ENCODE measurements at regions not wholly inside any gene's neighbourhood (a gene's known extent, or its start where the extent isn't known, plus 50 kb on each side); places are given as distances from the start of the nearest gene placed in this dataset.

- no peak for TF ChIP-seq CTCF (IDR thresholded peaks at IDR 0.05; ENCODE audit: low read depth, low read length, missing control alignments)
- DNase-seq (ENCODE audit: low read depth) = no peak
- in situ Hi-C loops (cut with HindIII; ENCODE audit: low sequenced_read_pairs) = no loop called here
- no peak overlapping the region for H3K4me3 ChIP-seq (ENCODE audit: low read depth, low read length)
These were observed 741.0 kb downstream of the BRD1 start for GRCh38 chr22:49086606-49087157.

- in situ Hi-C loops (cut with HindIII; ENCODE audit: low sequenced_read_pairs) = no loop called here
- no peak for TF ChIP-seq CTCF (IDR thresholded peaks at IDR 0.05; ENCODE audit: low read depth, low read length, missing control alignments)
- DNase-seq (ENCODE audit: low read depth) = no peak
- H3K4me3 ChIP-seq (ENCODE audit: low read depth, low read length) = no peak overlapping the region
These were observed 741.5 kb downstream of the BRD1 start for GRCh38 chr22:49086181-49086580.

GRCh38 chr22:49084206-49084605 lies 743.5 kb downstream of the BRD1 start:
- in situ Hi-C loops (cut with HindIII; ENCODE audit: low sequenced_read_pairs) = no loop called here
- H3K4me3 ChIP-seq (ENCODE audit: low read depth, low read length) = no peak overlapping the region
- DNase-seq (ENCODE audit: low read depth) = no peak
- TF ChIP-seq CTCF (IDR thresholded peaks at IDR 0.05; ENCODE audit: low read depth, low read length, missing control alignments) = no peak

- no peak overlapping the region for H3K4me3 ChIP-seq (ENCODE audit: low read depth, low read length)
- no peak for DNase-seq (ENCODE audit: low read depth)
- in situ Hi-C loops (cut with HindIII; ENCODE audit: low sequenced_read_pairs) = no loop called here
- TF ChIP-seq CTCF (IDR thresholded peaks at IDR 0.05; ENCODE audit: low read depth, low read length, missing control alignments) = no peak
These were observed 744.1 kb downstream of the BRD1 start for GRCh38 chr22:49083607-49084006.

DNA sequence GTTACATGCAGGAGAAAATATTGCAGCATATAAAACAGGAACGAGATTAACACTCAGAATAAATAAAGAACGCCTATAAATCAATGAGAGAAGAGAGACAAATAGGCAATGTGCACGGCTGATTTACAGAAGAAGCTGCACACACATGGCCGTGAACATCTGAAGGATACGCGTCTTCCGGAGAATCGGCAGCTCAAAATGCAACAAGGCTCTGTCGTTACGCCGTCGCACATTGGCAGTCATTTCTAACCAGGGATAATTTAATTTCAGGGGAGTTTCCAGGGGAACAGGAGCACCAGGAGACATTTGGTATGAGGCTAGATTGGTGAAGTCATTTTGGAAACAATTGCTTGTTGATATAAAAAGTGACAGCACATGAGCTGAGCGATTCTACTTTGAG lies 745.2 kb downstream of the BRD1 start:
- DNase-seq (ENCODE audit: low read depth) = no peak
- no peak overlapping the region for H3K4me3 ChIP-seq (ENCODE audit: low read depth, low read length)
- no peak for TF ChIP-seq CTCF (IDR thresholded peaks at IDR 0.05; ENCODE audit: low read depth, low read length, missing control alignments)
- in situ Hi-C loops (cut with HindIII; ENCODE audit: low sequenced_read_pairs) = no loop called here

- H3K4me3 ChIP-seq (ENCODE audit: low read depth, low read length) = no peak overlapping the region
- in situ Hi-C loops (cut with HindIII; ENCODE audit: low sequenced_read_pairs) = no loop called here
- no peak for TF ChIP-seq CTCF (IDR thresholded peaks at IDR 0.05; ENCODE audit: low read depth, low read length, missing control alignments)
- DNase-seq (ENCODE audit: low read depth) = no peak
These were observed 745.7 kb downstream of the BRD1 start for GRCh38 chr22:49081926-49082325.

GRCh38 chr22:49081261-49081666 lies 746.4 kb downstream of the BRD1 start:
- in situ Hi-C loops (cut with HindIII; ENCODE audit: low sequenced_read_pairs) = no loop called here
- no peak for TF ChIP-seq CTCF (IDR thresholded peaks at IDR 0.05; ENCODE audit: low read depth, low read length, missing control alignments)
- no peak for DNase-seq (ENCODE audit: low read depth)
- no peak overlapping the region for H3K4me3 ChIP-seq (ENCODE audit: low read depth, low read length)
